Trophoblast cell (in vitro differentiated cells and primary cell): ENCODE measurements at regions not wholly inside any gene's neighbourhood (a gene's known extent, or its start where the extent isn't known, plus 50 kb on each side); places are given as distances from the start of the nearest gene placed in this dataset.

Experiments used
- DNase-seq, 2 donors: peaks; one replicate each; pipeline ENCODE4 v3.0.0-alpha.2; 2016
- H2AFZ ChIP-seq: 2 replicates; pipeline ENCODE4 v1.6.1; 2013; ENCODE audit warnings: low read length, moderate library complexity, mild to moderate bottlenecking; ENCODE audit not compliant: insufficient read depth, poor library complexity
- H2AK5ac ChIP-seq: 2 replicates; pipeline ENCODE4 v1.6.1; 2013; ENCODE audit warnings: mild to moderate bottlenecking, low read length
- H2BK120ac ChIP-seq: 2 replicates; pipeline ENCODE4 v1.6.1; 2013; ENCODE audit warnings: low read length, mild to moderate bottlenecking, moderate library complexity; ENCODE audit not compliant: insufficient read depth, poor library complexity
- H2BK12ac ChIP-seq: 2 replicates; pipeline ENCODE4 v1.6.1; 2013; ENCODE audit warnings: mild to moderate bottlenecking, low read length, moderate library complexity
- H2BK5ac ChIP-seq: 2 replicates; pipeline ENCODE4 v1.6.1; 2013; ENCODE audit warnings: low read length, low read depth, moderate library complexity, mild to moderate bottlenecking; ENCODE audit not compliant: poor library complexity
- H3K14ac ChIP-seq: 2 replicates; pipeline ENCODE4 v1.6.1; 2013; ENCODE audit warnings: mild to moderate bottlenecking, low read length
- H3K18ac ChIP-seq: 2 replicates; pipeline ENCODE4 v1.6.1; 2013; ENCODE audit warnings: mild to moderate bottlenecking, low read length
- H3K23ac ChIP-seq: 2 replicates; pipeline ENCODE4 v1.6.1; 2013; ENCODE audit warnings: low read length
- H3K27ac ChIP-seq: 2 replicates; pipeline ENCODE4 v1.5.1; 2013; ENCODE audit warnings: low read depth, mild to moderate bottlenecking, inconsistent platforms, low read length, moderate library complexity
- H3K27me3 ChIP-seq: 2 replicates; pipeline ENCODE4 v1.6.1; 2013; ENCODE audit warnings: inconsistent platforms, mild to moderate bottlenecking, low read length, moderate library complexity; ENCODE audit not compliant: insufficient read depth
- H3K36me3 ChIP-seq, 2 experiments: 1 replicate in 1 of 2; 2 replicates in 1 of 2; pipeline ENCODE4 v1.6.1; 2013; ENCODE audit warnings: low read length in 2 of 2, mild to moderate bottlenecking in 2 of 2, moderate library complexity in 1 of 2; ENCODE audit not compliant: insufficient read depth in 2 of 2, control insufficient read depth in 1 of 2
- H3K4ac ChIP-seq: 2 replicates; pipeline ENCODE4 v1.6.1; 2013; ENCODE audit warnings: low read depth, mild to moderate bottlenecking, low read length, moderate library complexity
- H3K4me1 ChIP-seq, 2 experiments: 1 replicate in 1 of 2; 2 replicates in 1 of 2; pipeline ENCODE4 v1.6.1; 2013; ENCODE audit warnings: low read length in 2 of 2, mild to moderate bottlenecking in 2 of 2, moderate library complexity in 1 of 2; ENCODE audit not compliant: insufficient read depth in 2 of 2, control insufficient read depth in 1 of 2
- H3K4me2 ChIP-seq: 2 replicates; pipeline ENCODE4 v1.6.1; 2013; ENCODE audit warnings: inconsistent platforms, mild to moderate bottlenecking, low read length, moderate library complexity
- H3K4me3 ChIP-seq: 2 replicates; pipeline ENCODE4 v1.5.1; 2013; ENCODE audit warnings: mild to moderate bottlenecking, low read depth, low read length, inconsistent platforms
- H3K79me1 ChIP-seq: one replicate; pipeline ENCODE4 v1.6.1; 2013; ENCODE audit warnings: low read length
- H3K79me2 ChIP-seq: 2 replicates; pipeline ENCODE4 v1.6.1; 2013; ENCODE audit warnings: low read length, mild to moderate bottlenecking; ENCODE audit not compliant: control insufficient read depth, insufficient read depth, poor library complexity
- H3K9ac ChIP-seq: 2 replicates; pipeline ENCODE4 v1.6.1; 2013; ENCODE audit warnings: mild to moderate bottlenecking, low read length
- H3K9me3 ChIP-seq: 2 replicates; pipeline ENCODE4 v1.6.1; 2013; ENCODE audit warnings: low read depth, mild to moderate bottlenecking, control low read depth, inconsistent platforms, low read length; ENCODE audit not compliant: insufficient read depth
- H4K12ac ChIP-seq: 2 replicates; pipeline ENCODE4 v1.6.1; 2013; ENCODE audit warnings: low read depth, mild to moderate bottlenecking, low read length, moderate library complexity
- H4K8ac ChIP-seq: 2 replicates; pipeline ENCODE4 v1.6.1; 2013; ENCODE audit warnings: low read depth, mild to moderate bottlenecking, low read length, moderate library complexity
- H4K91ac ChIP-seq: one replicate; pipeline ENCODE4 v1.6.1; 2013; ENCODE audit warnings: low read depth, mild to moderate bottlenecking, low read length, moderate library complexity
- WGBS: extraction: QIAGEN DNeasy Blood & Tissue Kit; methylation state at CpG from one replicate; pipeline ENCODE4 v1.1.7; 2013; ENCODE audit warnings: missing lambda C conversion rate; ENCODE audit not compliant: insufficient read length, insufficient coverage; ENCODE audit errors: extremely low coverage; 5-methylcytosine and 5-hydroxymethylcytosine counted together

DNA sequence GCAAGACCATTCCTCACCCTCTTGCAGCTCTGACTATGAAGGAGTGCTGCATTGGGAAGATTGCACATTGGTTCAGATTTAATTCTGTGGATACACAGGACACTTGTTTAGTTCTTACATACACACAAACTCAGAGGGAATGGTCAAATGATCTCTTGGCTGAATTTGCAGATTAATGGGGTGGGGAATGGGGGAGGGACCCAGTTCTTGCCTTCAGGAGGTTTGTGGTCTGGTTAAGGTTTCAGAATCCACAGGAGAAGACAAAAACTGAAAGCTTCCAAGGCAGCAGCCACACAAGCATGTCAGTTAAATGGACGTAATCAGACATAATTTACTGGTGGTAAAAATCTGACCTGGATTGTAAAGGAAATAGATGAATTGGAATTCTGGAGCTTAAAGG is 257.1 kb upstream of the ROPN1 start:
- Histone ChIP-seq H3K4me2 (no peak overlapping the region), H4K91ac (no peak overlapping the region)
- no CpG with 5 or more reads among the region's 1 CpG for WGBS

DNA sequence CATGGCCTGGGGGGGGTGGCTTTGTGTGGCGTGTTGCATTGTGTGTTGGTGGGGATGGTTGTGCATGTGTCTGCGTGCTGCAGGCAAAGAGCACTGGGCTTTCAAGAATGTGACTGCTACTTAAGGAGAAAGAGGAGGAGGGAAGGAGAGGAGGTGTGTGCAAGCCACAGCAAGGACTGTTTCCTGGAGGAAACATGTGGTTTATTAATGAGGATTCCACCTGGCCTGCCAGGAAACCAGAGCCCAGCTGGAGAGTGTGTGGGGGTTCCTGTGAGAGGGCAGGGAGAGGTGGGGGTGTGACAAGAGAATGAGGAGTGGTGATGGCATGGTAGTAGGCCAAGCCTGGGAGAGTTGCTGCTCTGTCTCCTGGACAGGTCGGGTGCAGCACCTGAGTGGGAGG is 258.1 kb upstream of the ROPN1 start:
- Histone ChIP-seq H3K4me3 (no peak overlapping the region), H4K12ac (no peak overlapping the region), H3K18ac (peak overlapping the region; percentile 20), H3K4ac (no peak overlapping the region), H2AFZ (no peak overlapping the region), H3K79me2 (no peaks in the 10 kb centered on the region), H2BK12ac (no peak overlapping the region), H3K79me1 (peaks cover 5% of the 10 kb centered on the region), H2AK5ac (no peak overlapping the region), H4K91ac (no peak overlapping the region), H3K27me3 (no peaks in the 10 kb centered on the region), H3K27ac (no peak overlapping the region), H2BK5ac (no peak overlapping the region), H3K36me3 (no peaks in the 10 kb centered on the region), H2BK120ac (no peak overlapping the region), H3K9me3 (no peaks in the 10 kb centered on the region), H3K14ac (no peak overlapping the region), H3K9ac (no peak overlapping the region), H3K4me2 (no peak overlapping the region), H3K4me1 (peaks cover 22% of the 10 kb centered on the region in 2 experiments), H4K8ac (no peak overlapping the region), H3K23ac (no peak overlapping the region)
- WGBS: no CpG with 5 or more reads among the region's 3 CpGs
- DNase-seq: no peak

More for the DNA sequence above, 257.1 kb upstream of the ROPN1 start:
- H2BK12ac ChIP-seq: no peak overlapping the region
- no peaks in the 10 kb centered on the region for H3K27me3 ChIP-seq
- no peak overlapping the region for H3K9ac ChIP-seq
- no peak overlapping the region for H2AFZ ChIP-seq
- no peak overlapping the region for H3K14ac ChIP-seq
- no peaks in the 10 kb centered on the region for H3K9me3 ChIP-seq
- no peak overlapping the region for H2AK5ac ChIP-seq
- peaks cover 7% of the 10 kb centered on the region for H3K79me1 ChIP-seq
- peaks cover 22% of the 10 kb centered on the region in 2 experiments for H3K4me1 ChIP-seq
- no peak overlapping the region for H3K4ac ChIP-seq
- H4K12ac ChIP-seq: no peak overlapping the region
- no peak overlapping the region for H2BK120ac ChIP-seq
- H3K79me2 ChIP-seq: no peaks in the 10 kb centered on the region
- no peak overlapping the region for H4K8ac ChIP-seq
- peak overlapping the region; percentile 16 for H3K27ac ChIP-seq
- no peak overlapping the region for H3K18ac ChIP-seq
- no peak overlapping the region for H3K4me3 ChIP-seq
- DNase-seq: no peak
- H2BK5ac ChIP-seq: no peak overlapping the region
- no peaks in the 10 kb centered on the region for H3K36me3 ChIP-seq
- H3K23ac ChIP-seq: no peak overlapping the region

DNA sequence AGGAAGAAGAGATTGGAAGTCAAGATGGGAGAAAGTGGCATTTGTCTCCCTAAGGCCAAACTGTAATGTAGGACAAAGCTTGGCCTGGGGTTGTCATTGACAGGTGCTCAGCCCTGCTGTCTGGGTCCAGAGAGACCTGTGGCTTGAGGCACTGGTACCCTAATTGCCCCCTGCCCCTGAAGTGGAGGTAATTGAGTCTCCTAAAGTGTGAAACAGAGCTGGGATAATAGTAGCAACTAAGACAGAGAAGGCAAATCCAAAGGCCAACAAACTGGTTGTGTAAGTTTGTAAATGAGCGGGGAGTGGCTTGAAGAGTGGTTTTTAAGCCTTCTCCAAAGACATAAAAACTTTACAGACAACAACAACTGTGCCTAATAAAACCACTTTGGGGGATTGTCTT is 264.2 kb upstream of the ROPN1 start:
- whole genome bisulfite sequencing: no CpG with 5 or more reads among the region's 1 CpG
- no peak overlapping the region for H3K4ac ChIP-seq

DNA sequence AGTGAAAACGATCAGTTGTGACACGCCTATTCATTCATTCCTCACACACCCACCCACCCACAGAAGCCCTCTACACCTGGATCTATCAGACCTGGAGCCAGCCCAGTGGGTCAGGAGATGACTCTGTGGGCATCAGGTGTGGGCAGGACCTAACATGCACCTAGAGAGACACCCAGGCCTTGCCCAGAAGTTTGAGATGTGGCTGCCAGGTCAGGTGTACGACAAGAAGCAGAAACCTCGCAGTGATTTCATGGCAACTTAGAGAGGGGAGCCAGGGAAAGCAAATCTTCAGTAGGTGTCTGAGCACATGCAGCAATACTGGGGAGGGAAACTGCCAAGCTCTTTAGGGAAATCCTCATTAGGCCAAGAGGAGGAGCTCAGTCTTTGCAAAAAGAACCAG is 264.7 kb upstream of the ROPN1 start:
- Histone ChIP-seq H4K12ac (no peak overlapping the region), H3K4ac (peak overlapping the region; percentile 4), H3K14ac (peak overlapping the region; percentile 46), H2BK120ac (peak overlapping the region; percentile 26), H4K8ac (peak overlapping the region; percentile 24), H3K4me2 (peak overlapping the region; percentile 17), H3K4me1 (peaks cover 24 to 25% of the 10 kb centered on the region in 2 experiments), H4K91ac (peak overlapping the region; percentile 84), H3K4me3 (no peak overlapping the region), H2BK5ac (peak overlapping the region; percentile 54), H3K23ac (no peak overlapping the region), H2BK12ac (peak overlapping the region; percentile 48), H3K9ac (no peak overlapping the region), H2AFZ (no peak overlapping the region), H3K79me1 (peaks cover 28% of the 10 kb centered on the region), H3K27ac (peak overlapping the region; percentile 54), H3K9me3 (no peaks in the 10 kb centered on the region), H3K79me2 (no peaks in the 10 kb centered on the region), H3K18ac (peak overlapping the region; percentile 16), H2AK5ac (no peak overlapping the region), H3K36me3 (no peaks in the 10 kb centered on the region), H3K27me3 (no peaks in the 10 kb centered on the region)
- DNase-seq: no peak
- no CpG with 5 or more reads among the region's 4 CpGs for WGBS

More for the DNA sequence above, 264.2 kb upstream of the ROPN1 start:
- Histone ChIP-seq H3K9me3 (no peaks in the 10 kb centered on the region), H2BK12ac (peak overlapping the region; percentile 84), H3K18ac (no peak overlapping the region), H3K23ac (no peak overlapping the region), H2BK5ac (peak overlapping the region; percentile 54), H3K79me1 (peaks cover 28% of the 10 kb centered on the region), H3K27ac (peak overlapping the region; percentile 54), H2AK5ac (no peak overlapping the region), H3K4me2 (peak overlapping the region; percentile 27), H4K91ac (peak overlapping the region; percentile 84), H3K4me3 (no peak overlapping the region), H4K8ac (peak overlapping the region; percentile 59), H4K12ac (no peak overlapping the region), H2BK120ac (peak overlapping the region; percentile 18), H3K36me3 (no peaks in the 10 kb centered on the region), H3K79me2 (no peaks in the 10 kb centered on the region), H3K9ac (no peak overlapping the region), H3K14ac (no peak overlapping the region), H3K27me3 (no peaks in the 10 kb centered on the region), H2AFZ (no peak overlapping the region), H3K4me1 (peaks cover 21 to 23% of the 10 kb centered on the region in 2 experiments)
- no peak for DNase-seq
